Activated CD8-positive, alpha-beta memory T cell treated with anti-CD3 and anti-CD28 coated beads, Interleukin-2, amount 10 ng/mL, durations not matched to agents 7 days and 5 days (primary cell): ENCODE measurements at regions not wholly inside any gene's neighbourhood (a gene's known extent, or its start where the extent isn't known, plus 50 kb on each side); places are given as distances from the start of the nearest gene placed in this dataset.

Source experiments
- ATAC-seq: fragments of 150-1000 bp; cut with Tn5 transposase; one replicate; pipeline ENCODE4 v1.10.0; 2021; ENCODE audit warnings: moderate library complexity
- CTCF ChIA-PET: fragments of 350-600 bp; sonication (Branson Sonifier 250); formaldehyde crosslinking; loops from one replicate; lab custom pipeline; 2021; ENCODE audit warnings: antibody characterized with exemption; lab: Charles Lee
- DNase-seq: peaks from one replicate; pipeline ENCODE4 v3.0.0-alpha.2; 2020
- H3K27ac Mint-ChIP-seq: one replicate; pipeline ENCODE4 v1.8.0; 2021; ENCODE audit warnings: mild to moderate bottlenecking, mixed read lengths
- H3K27me3 Mint-ChIP-seq: one replicate; pipeline ENCODE4 v1.8.0; 2021; ENCODE audit warnings: mixed read lengths
- H3K36me3 Mint-ChIP-seq: one replicate; pipeline ENCODE4 v1.8.0; 2021; ENCODE audit warnings: mild to moderate bottlenecking, mixed read lengths
- H3K4me1 Mint-ChIP-seq: one replicate; pipeline ENCODE4 v1.8.0; 2021; ENCODE audit warnings: mixed read lengths
- H3K4me3 Mint-ChIP-seq: one replicate; pipeline ENCODE4 v1.8.0; 2021; ENCODE audit warnings: mild to moderate bottlenecking, moderate library complexity, mixed read lengths
- H3K9me3 Mint-ChIP-seq: one replicate; pipeline ENCODE4 v1.8.0; 2022; ENCODE audit warnings: low read depth, mixed read lengths

DNA sequence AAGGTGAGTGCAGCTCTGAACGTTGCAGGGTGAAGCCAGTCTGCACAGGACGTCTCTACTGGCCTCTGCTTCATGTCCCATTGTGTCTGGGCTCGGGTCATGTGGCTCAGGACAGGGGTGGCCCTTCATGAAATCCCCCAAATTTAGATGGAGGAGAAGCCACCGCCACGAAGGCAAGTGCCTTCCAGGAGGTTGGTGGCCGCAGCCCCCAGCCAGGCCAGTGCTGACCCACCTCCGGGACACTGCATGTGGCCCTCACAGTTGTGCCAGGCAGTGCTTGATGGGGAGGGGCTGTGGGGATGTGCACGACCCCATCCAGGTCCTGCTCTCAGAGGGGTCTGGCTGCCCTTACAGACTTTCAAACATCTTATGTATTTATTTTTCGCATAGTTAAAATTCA is 1311.1 kb downstream of the BRD1 start:
- no peak overlapping the region for H3K27ac Mint-ChIP-seq
- no peak for DNase-seq
- H3K27me3 Mint-ChIP-seq: no peaks in the 10 kb centered on the region
- H3K4me3 Mint-ChIP-seq: no peak overlapping the region
- no peaks in the 10 kb centered on the region for H3K4me1 Mint-ChIP-seq
- H3K36me3 Mint-ChIP-seq: no peaks in the 10 kb centered on the region
- CTCF ChIA-PET: no interaction called here
- H3K9me3 Mint-ChIP-seq: no peaks in the 10 kb centered on the region
- no peak for ATAC-seq

DNA sequence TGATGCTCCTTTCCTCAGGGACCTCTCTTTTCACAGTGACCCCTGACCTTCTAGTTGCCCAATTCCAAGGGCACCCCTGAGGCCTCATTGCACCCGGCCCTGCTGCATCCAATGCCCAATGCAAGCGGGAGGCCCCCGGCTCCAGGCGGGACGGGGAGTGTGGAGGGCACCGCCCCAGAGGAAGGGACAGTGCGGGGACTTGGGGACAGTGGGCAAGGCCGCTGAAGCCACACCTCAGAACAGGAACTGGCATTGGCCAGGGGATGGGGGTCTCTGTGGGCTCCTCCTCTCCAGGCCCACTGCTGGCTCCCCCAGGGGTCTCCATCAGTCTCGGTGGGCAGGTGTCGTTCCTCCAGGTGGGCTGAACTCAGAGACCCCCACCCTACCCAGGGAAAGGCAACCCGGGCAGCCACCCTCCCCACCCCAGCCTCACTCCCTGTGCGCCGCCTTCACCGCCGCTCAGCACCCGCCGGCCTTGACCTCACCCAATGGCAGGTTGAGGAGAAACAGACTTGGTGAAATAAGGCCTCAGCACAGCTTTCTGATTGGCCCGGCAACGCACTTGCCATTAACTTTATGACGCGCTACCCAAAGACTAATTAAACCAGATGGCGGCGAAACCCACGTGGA is 1312.0 kb downstream of the BRD1 start:
- no peaks in the 10 kb centered on the region for H3K9me3 Mint-ChIP-seq
- no peak overlapping the region for H3K27ac Mint-ChIP-seq
- DNase-seq (no peak), ATAC-seq (no peak)
- H3K27me3 Mint-ChIP-seq: no peaks in the 10 kb centered on the region
- H3K4me1 Mint-ChIP-seq: no peaks in the 10 kb centered on the region
- CTCF ChIA-PET: no interaction called here
- no peak overlapping the region for H3K4me3 Mint-ChIP-seq
- H3K36me3 Mint-ChIP-seq: no peaks in the 10 kb centered on the region

DNA sequence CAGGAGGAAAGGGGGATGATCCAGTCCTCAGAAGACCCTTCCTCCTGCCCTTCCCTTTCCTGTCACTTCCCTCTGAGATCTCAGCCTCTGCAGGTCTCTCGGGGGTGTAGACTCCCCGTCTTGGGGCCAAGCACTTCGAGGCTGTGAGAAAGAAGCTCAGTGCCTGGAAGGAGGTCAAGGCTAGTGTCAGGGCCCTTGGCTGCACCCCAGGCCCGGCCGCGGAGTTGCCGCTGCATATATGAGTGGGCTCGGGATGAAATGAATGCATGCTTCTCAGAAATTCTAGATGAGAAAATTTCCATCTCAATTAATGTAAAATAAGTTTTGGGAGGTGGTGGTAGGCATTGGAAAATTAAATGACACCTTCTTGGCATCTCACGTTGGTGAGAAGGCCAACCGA is 1313.7 kb downstream of the BRD1 start:
- CTCF ChIA-PET: no interaction called here
- no peaks in the 10 kb centered on the region for H3K4me1 Mint-ChIP-seq
- H3K27me3 Mint-ChIP-seq: no peaks in the 10 kb centered on the region
- H3K9me3 Mint-ChIP-seq: no peaks in the 10 kb centered on the region
- no peak overlapping the region for H3K4me3 Mint-ChIP-seq
- no peaks in the 10 kb centered on the region for H3K36me3 Mint-ChIP-seq
- ATAC-seq (no peak), DNase-seq (no peak)
- no peak overlapping the region for H3K27ac Mint-ChIP-seq

DNA sequence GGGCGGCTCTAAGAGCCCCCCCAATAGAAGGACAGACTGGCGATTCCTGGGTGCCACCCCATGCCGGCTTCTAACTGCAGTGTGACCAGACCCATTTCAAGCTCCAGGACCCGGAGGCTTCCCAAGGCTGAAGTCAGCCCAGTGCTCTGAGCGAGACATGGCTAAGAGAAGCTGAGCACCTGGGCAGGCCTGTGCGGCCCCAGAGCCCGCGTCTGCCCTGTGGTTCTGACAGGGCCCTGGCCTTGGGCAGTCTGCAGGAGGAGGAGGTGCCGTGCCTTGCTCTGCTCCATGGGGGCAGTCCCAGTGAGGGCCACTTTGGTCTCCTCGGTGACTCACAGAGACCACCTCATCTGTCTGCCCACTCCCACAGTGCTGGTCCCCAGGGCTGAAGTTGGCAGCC is 1314.2 kb downstream of the BRD1 start:
- no peaks in the 10 kb centered on the region for H3K27me3 Mint-ChIP-seq
- H3K4me3 Mint-ChIP-seq: no peak overlapping the region
- CTCF ChIA-PET: no interaction called here
- no peaks in the 10 kb centered on the region for H3K4me1 Mint-ChIP-seq
- ATAC-seq (no peak), DNase-seq (no peak)
- H3K9me3 Mint-ChIP-seq: no peaks in the 10 kb centered on the region
- no peaks in the 10 kb centered on the region for H3K36me3 Mint-ChIP-seq
- no peak overlapping the region for H3K27ac Mint-ChIP-seq

DNA sequence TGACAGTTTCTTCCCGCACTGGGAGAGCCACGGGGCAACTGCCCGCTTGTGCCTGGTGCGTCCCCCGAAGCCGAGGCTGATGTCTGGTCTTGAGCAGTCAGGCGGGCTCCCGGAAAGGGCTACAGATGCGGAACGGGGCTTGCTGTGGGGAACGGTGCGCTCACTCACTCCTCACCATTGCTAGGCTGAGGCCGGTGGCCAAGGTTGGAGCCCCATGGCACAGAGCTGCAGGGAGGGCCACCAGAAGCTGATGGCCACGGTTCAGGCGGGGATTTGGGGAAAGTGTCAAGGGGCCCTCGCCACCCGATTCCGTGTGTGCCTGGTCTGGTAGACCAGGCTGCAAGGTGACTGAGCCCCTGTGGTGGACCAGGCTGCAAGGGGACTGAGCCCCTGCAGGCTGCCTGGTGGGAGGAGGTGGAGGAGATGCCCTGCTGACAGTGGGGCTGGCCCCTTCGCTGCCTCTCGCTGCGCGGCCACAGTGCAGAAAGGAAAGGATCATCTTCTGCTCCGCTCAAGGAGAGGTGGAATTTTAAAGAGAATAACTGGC is 1315.8 kb downstream of the BRD1 start:
- H3K4me1 Mint-ChIP-seq: no peaks in the 10 kb centered on the region
- no peak for ATAC-seq
- CTCF ChIA-PET: no interaction called here
- no peak for DNase-seq
- H3K27ac Mint-ChIP-seq: no peak overlapping the region
- no peaks in the 10 kb centered on the region for H3K36me3 Mint-ChIP-seq
- no peak overlapping the region for H3K4me3 Mint-ChIP-seq
- H3K27me3 Mint-ChIP-seq: no peaks in the 10 kb centered on the region
- no peaks in the 10 kb centered on the region for H3K9me3 Mint-ChIP-seq

DNA sequence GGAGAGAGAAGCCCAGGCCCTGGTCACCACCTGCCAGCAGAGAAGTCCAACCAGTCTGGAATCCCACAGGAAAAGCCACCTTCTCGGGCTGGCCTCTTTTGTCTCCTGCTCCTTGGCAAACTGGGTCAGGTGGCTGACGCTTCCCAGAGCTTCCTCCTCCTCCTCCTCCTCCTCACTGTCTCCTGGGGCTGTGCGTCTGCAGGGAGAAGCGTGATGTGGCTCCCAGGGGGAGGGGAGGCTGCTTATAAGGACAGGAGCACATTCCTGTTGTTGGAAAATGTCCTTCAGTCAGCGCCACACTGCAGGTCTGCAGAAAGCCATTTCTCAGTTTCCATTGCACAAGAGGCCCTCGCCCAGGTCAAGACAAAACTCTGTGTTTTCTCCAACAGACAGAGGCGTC is 1316.5 kb downstream of the BRD1 start:
- DNase-seq: no peak
- no peaks in the 10 kb centered on the region for H3K27me3 Mint-ChIP-seq
- no peaks in the 10 kb centered on the region for H3K4me1 Mint-ChIP-seq
- no peak overlapping the region for H3K27ac Mint-ChIP-seq
- CTCF ChIA-PET: no interaction called here
- H3K4me3 Mint-ChIP-seq: no peak overlapping the region
- H3K36me3 Mint-ChIP-seq: no peaks in the 10 kb centered on the region
- ATAC-seq: no peak
- H3K9me3 Mint-ChIP-seq: no peaks in the 10 kb centered on the region

DNA sequence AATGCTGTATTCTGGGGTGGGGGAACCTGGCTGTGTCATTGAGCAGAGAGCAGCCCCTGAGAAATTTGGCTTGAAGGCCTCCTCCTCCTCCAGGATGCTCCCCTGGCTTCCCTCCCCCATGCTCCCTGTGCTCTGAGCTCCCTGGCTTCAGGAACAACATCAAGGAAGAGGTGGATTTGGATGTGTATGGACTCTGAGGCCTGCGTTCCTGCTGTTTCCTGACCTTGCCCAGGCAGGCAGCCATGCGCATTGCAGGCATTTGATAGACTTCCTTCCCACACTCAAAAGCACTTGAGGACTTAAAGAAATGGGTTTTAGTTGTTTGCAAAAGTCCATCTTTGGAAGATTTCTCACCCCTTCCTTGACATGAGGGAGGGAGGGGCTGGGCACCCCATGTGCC is 1317.1 kb downstream of the BRD1 start:
- Mint-ChIP-seq H3K36me3 (no peaks in the 10 kb centered on the region), H3K27ac (no peak overlapping the region), H3K4me1 (no peaks in the 10 kb centered on the region), H3K9me3 (no peaks in the 10 kb centered on the region), H3K27me3 (no peaks in the 10 kb centered on the region), H3K4me3 (no peak overlapping the region)
- no peak for ATAC-seq
- no peak for DNase-seq
- CTCF ChIA-PET: no interaction called here

DNA sequence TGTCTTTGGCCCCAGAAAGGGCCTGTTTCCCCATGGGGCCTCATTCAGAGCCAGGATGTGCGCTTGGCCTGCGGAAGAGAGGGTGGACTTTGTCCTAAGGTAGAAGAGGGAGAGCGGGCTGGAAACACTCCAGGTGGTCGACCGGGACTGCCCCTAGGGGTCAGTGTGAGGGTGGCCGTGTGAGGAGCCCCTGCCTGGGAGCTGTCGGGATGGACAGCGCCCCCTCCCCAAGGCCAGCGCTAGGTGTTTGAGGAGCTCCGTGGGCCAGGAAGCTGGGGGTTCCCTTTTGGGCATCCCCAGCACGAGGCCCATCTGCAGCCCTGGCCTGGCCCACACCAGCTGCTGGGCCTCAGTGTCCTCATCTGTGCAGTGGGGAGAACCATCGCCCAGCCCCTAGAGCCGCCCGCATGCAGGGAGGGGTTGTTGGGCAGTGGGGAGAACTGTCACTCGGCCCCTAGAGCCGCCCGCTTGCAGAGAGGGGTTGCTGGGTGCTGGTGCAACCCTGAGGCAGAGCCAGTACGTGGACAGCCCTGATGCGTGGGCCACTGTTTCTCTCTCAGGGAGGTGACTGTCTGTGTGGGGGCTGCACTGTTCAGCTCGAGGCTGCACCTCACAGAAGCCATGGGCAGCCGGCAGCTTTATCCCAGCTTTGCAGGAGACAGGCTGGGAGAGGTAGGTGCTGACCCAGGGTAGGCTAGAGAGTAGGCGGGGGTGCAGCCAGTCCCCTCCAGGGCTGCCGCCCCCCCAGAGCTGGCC is 1319.9 kb downstream of the BRD1 start:
- Mint-ChIP-seq H3K4me3 (no peak overlapping the region), H3K27me3 (no peaks in the 10 kb centered on the region), H3K27ac (no peak overlapping the region), H3K4me1 (no peaks in the 10 kb centered on the region), H3K36me3 (no peaks in the 10 kb centered on the region), H3K9me3 (no peaks in the 10 kb centered on the region)
- CTCF ChIA-PET: no interaction called here
- DNase-seq: no peak
- no peak for ATAC-seq

DNA sequence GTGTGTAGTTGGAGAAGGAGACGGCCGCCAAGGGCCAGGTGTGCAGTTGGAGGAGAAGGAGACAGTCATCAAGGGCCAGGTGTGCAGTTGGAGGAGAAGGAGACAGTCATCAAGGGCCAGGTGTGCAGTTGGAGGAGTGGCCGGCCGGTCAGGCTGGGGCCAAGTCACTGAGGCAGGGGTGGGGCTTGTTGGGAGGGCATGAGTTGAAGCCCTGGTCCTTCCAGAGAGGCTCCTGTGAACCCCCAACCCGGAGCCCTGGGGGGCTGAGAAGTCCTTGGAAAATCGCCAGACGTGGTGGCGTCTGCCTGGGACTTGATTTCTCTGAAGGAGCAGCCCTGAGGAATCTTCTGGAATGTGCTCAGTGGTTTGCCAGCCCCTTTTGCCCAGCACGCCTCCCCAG is 1320.5 kb downstream of the BRD1 start:
- H3K4me1 Mint-ChIP-seq: no peaks in the 10 kb centered on the region
- H3K9me3 Mint-ChIP-seq: no peaks in the 10 kb centered on the region
- no peak overlapping the region for H3K4me3 Mint-ChIP-seq
- H3K27me3 Mint-ChIP-seq: no peaks in the 10 kb centered on the region
- CTCF ChIA-PET: no interaction called here
- no peak for ATAC-seq
- H3K27ac Mint-ChIP-seq: no peak overlapping the region
- H3K36me3 Mint-ChIP-seq: no peaks in the 10 kb centered on the region
- no peak for DNase-seq

DNA sequence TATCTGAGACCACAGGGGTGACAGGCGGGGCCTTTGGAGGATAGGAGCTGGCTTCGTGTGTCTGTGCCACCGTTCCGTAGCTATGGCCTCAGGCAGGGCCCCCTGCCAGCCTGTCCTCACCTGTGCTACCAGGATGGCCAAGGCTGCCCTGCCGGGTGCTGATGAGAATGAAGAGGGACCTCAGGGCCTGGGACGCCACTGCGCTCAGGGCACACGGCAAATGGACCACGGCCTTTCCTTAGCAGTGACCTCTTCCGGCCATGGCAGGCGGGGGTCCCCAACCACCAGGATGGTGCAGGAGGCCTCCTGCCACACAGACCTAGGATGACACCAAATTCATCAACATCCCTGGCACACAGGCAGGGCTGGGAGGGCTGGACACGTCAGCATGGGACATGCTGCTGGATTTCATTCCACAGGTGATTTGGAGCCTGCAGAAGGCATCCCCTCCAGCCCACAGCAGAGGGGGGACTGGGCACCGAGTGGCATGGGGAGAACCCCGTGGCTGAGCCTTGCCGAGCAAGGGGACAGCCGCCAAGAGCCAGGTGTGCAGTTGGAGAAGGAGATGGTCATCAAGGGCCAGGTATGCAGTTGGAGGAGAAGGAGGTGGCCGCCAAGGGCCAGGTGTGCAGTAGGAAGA is 1321.0 kb downstream of the BRD1 start:
- CTCF ChIA-PET: no interaction called here
- Mint-ChIP-seq H3K27ac (no peak overlapping the region), H3K4me3 (no peak overlapping the region), H3K9me3 (no peaks in the 10 kb centered on the region), H3K36me3 (no peaks in the 10 kb centered on the region), H3K4me1 (no peaks in the 10 kb centered on the region), H3K27me3 (no peaks in the 10 kb centered on the region)
- ATAC-seq (no peak), DNase-seq (no peak)

DNA sequence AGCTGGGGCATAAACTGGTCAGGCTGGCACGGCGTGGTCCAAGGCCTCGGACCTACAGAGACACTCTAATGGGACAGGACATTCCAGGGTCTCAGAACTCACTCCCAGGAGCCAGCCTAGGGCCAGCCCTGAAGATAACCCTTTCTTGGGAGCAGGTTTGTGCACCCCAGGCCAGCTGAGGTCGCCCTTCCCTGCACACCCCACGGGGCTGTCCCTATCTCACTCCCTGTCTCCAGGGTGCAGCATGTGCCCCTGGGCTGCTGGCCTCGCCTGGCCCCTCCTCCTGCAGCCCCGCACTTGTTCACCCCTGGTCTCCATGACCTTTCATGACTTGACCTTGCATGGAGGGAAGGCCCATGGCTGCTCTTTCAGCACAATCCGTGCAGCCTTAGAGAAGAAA is 1321.8 kb downstream of the BRD1 start:
- Mint-ChIP-seq H3K36me3 (no peaks in the 10 kb centered on the region), H3K4me3 (no peak overlapping the region), H3K27ac (no peak overlapping the region), H3K4me1 (no peaks in the 10 kb centered on the region), H3K27me3 (no peaks in the 10 kb centered on the region), H3K9me3 (no peaks in the 10 kb centered on the region)
- CTCF ChIA-PET: no interaction called here
- DNase-seq (no peak), ATAC-seq (no peak)

DNA sequence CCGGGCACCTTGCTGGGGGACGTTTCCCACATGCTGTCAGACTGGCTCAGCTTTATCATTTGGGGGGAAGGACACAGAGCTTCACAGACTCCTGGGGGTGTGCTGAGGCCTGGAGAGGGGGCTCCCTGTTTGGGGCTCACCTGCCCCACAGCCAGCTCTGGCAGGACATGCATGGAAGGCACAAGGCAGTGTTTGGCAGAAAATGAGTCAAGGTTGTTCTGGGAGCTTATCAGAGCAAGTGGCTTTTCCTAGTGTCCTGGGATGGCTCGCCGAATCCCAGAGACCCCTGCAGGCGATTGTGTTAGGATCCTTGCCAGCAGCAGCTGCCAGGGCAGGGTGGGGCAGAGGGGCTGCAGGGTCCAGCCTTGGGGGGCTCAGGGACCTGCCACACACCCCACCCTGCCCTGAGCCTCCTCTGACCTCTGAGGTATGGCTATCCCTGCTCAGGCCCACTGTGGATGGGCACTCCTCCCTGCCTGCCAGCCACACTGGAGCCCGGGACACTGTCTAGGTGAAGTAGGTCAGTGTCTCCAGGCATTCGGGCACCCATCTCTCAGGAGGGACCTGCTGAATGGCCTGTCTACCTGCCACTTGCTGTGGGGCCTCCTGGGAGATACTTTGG is 1323.0 kb downstream of the BRD1 start:
- Mint-ChIP-seq H3K9me3 (no peaks in the 10 kb centered on the region), H3K36me3 (no peaks in the 10 kb centered on the region), H3K4me1 (no peaks in the 10 kb centered on the region), H3K4me3 (no peak overlapping the region), H3K27ac (no peak overlapping the region), H3K27me3 (no peaks in the 10 kb centered on the region)
- DNase-seq: no peak
- CTCF ChIA-PET: no interaction called here
- ATAC-seq: no peak

DNA sequence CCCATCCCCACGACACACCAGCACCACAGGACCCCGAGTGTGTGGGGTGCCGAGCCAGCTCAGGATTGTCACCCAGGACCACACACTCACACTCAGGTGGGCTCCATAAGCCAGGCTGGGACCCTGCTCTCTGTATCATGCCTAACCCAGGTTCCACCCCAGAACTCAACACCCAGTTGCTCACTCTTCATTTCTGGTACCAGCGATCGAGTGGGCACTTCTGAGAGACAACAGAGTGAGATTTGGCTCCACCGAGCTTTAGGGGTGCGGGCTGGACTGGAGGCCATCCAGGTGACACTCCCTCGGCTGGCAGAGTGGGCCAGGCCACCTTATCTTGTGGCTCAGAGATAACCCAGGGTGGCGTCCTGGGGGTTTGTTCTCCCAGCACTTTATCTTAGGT is 1323.8 kb downstream of the BRD1 start:
- no peak overlapping the region for H3K27ac Mint-ChIP-seq
- H3K36me3 Mint-ChIP-seq: no peaks in the 10 kb centered on the region
- H3K4me1 Mint-ChIP-seq: no peaks in the 10 kb centered on the region
- H3K4me3 Mint-ChIP-seq: no peak overlapping the region
- no peaks in the 10 kb centered on the region for H3K9me3 Mint-ChIP-seq
- CTCF ChIA-PET: no interaction called here
- H3K27me3 Mint-ChIP-seq: no peaks in the 10 kb centered on the region
- ATAC-seq: no peak
- DNase-seq: no peak
